SKM-1 treated with dmso at 0.1 percent for 144 hours (cell line): ENCODE measurements at regions not wholly inside any gene's neighbourhood (a gene's known extent, or its start where the extent isn't known, plus 50 kb on each side); places are given as distances from the start of the nearest gene placed in this dataset.
"Not testable (repeated sequence)": the region's sequence is repeated elsewhere in the genome, so short reads cannot be mapped to it uniquely, and the experiment has no call there.

Source experiments
- DNase-seq: peaks from one replicate; lab custom pipeline; 2025; ENCODE audit not compliant: unreplicated experiment; lab: John Stamatoyannopoulos, UW

- DNase-seq = no peak
These were observed 59.3 kb upstream of the ZNF217 start for GRCh38 chr20:53652859-53653517.

GRCh38 chr20:53652090-53652858 is 58.6 kb upstream of the ZNF217 start:
- peak; percentile 44 for DNase-seq

GRCh38 chr20:53649493-53649892 is 55.9 kb upstream of the ZNF217 start:
- DNase-seq = not testable (repeated sequence)

GRCh38 chr20:53647286-53647821 is 53.7 kb upstream of the ZNF217 start:
- no peak for DNase-seq

- DNase-seq = no peak
These were observed 52.9 kb upstream of the ZNF217 start for GRCh38 chr20:53646550-53646949.

- DNase-seq = no peak
These were observed 51.9 kb upstream of the ZNF217 start for GRCh38 chr20:53645582-53645897.

GRCh38 chr20:53644108-53644507 is 50.5 kb upstream of the ZNF217 start:
- not testable (repeated sequence) for DNase-seq
